SK-N-SH (cell line): ENCODE measurements at regions not wholly inside any gene's neighbourhood (a gene's known extent, or its start where the extent isn't known, plus 50 kb on each side); places are given as distances from the start of the nearest gene placed in this dataset.

Experiments
- TF ChIP-seq, protein P1 (sequence below): IDR thresholded peaks from 2 replicates; pipeline ENCODE4 v1.4.0; 2012; ENCODE audit warnings: low read depth, borderline replicate concordance
- TF ChIP-seq, protein P2 (sequence below): fragments of 200-600 bp; sonication (generic); IDR thresholded peaks from 2 replicates; pipeline ENCODE4 v1.6.1; 2017; ENCODE audit warnings: antibody characterized with exemption, mild to moderate bottlenecking, moderate library complexity
- TF ChIP-seq, protein P3 (sequence below): fragments of 150-350 bp; IDR thresholded peaks from 2 replicates; pipeline ENCODE4 v1.6.1; 2016; ENCODE audit warnings: mild to moderate bottlenecking, low read depth, low read length

- TF ChIP-seq, protein P1, sequence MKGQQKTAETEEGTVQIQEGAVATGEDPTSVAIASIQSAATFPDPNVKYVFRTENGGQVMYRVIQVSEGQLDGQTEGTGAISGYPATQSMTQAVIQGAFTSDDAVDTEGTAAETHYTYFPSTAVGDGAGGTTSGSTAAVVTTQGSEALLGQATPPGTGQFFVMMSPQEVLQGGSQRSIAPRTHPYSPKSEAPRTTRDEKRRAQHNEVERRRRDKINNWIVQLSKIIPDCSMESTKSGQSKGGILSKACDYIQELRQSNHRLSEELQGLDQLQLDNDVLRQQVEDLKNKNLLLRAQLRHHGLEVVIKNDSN = no peak
- TF ChIP-seq, protein P2, sequence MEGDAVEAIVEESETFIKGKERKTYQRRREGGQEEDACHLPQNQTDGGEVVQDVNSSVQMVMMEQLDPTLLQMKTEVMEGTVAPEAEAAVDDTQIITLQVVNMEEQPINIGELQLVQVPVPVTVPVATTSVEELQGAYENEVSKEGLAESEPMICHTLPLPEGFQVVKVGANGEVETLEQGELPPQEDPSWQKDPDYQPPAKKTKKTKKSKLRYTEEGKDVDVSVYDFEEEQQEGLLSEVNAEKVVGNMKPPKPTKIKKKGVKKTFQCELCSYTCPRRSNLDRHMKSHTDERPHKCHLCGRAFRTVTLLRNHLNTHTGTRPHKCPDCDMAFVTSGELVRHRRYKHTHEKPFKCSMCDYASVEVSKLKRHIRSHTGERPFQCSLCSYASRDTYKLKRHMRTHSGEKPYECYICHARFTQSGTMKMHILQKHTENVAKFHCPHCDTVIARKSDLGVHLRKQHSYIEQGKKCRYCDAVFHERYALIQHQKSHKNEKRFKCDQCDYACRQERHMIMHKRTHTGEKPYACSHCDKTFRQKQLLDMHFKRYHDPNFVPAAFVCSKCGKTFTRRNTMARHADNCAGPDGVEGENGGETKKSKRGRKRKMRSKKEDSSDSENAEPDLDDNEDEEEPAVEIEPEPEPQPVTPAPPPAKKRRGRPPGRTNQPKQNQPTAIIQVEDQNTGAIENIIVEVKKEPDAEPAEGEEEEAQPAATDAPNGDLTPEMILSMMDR = no peak
- TF ChIP-seq, protein P3, sequence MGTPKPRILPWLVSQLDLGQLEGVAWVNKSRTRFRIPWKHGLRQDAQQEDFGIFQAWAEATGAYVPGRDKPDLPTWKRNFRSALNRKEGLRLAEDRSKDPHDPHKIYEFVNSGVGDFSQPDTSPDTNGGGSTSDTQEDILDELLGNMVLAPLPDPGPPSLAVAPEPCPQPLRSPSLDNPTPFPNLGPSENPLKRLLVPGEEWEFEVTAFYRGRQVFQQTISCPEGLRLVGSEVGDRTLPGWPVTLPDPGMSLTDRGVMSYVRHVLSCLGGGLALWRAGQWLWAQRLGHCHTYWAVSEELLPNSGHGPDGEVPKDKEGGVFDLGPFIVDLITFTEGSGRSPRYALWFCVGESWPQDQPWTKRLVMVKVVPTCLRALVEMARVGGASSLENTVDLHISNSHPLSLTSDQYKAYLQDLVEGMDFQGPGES = no peak
Observed at GRCh38 chr2:158889135-158889853, 79.1 kb upstream of the TANC1 start.
